Umbilical cord (tissue), 1 donor: ENCODE measurements at regions not wholly inside any gene's neighbourhood (a gene's known extent, or its start where the extent isn't known, plus 50 kb on each side); places are given as distances from the start of the nearest gene placed in this dataset.
A peak's percentile ranks its signal among the peaks of the same experiment; 100 is the strongest.
"Not testable (repeated sequence)": the region's sequence is repeated elsewhere in the genome, so short reads cannot be mapped to it uniquely, and the experiment has no call there.

Source experiments
- DNase-seq: peaks from one replicate; pipeline ENCODE4 v3.0.0-alpha.2; 2015; ENCODE audit warnings: low spot score

- no peak for DNase-seq
Measured at GRCh38 chr7:142469696-142470543, 212.1 kb upstream of the PRSS58 start.

DNA sequence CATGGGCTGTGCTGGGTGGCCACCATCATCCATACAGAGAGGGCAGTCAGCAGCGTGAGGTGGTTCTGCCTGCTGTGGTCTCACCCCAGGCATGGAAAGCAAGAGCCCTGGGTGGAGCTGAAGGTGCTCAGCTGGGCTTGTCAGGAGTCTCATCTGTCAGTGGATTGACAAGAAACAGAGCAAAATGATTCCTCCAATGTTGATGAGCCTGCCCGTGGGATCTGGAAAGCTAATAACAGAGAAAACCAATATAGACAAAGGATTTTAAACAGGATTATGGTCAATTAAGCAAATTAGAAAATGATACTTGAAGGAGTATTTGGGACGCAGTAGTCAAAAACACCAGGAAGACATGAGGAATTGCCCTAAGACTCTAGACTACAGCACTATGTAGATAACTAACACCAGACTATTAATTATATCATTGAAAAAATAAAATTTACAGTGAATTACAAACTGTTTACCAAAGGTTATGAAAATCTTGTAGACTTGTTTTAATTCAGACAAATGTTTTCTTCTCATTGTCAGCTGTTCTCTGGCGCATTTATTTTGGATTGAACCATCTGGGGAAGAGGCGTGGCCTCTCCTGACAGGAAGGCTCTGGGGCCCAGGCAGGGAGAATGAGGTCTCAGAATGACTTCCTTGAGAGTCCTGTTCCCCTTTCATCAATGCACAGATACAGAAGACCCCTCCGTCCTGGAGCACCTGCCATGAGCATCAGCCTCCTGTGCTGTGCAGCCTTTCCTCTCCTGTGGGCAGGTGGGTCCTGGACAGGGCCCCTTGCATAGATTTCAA is 211.2 kb upstream of the PRSS58 start:
- DNase-seq, result no peak

- DNase-seq, result not testable (repeated sequence)
Measured at GRCh38 chr7:142467056-142467655, 209.3 kb upstream of the PRSS58 start.

DNA sequence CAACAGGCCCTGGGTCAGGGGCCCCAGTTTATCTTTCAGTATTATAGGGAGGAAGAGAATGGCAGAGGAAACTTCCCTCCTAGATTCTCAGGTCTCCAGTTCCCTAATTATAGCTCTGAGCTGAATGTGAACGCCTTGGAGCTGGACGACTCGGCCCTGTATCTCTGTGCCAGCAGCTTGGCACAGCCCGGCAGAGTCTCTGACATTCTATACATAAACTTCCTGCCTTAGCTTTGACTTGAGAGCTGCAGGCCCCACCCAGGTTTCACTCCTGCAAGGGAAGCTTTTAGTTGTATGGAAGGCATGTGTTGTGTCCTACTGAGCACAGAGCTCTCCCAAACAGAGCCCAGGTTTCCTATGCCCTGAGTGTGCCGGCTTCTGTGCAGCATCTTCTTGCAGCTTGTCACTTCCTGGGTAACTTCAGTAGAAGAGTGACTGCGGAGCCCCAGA is 205.6 kb upstream of the PRSS58 start:
- DNase-seq, result peak; percentile 23

- no peak for DNase-seq
Measured at GRCh38 chr7:142461437-142461836, 203.6 kb upstream of the PRSS58 start.

- no peak for DNase-seq
Measured at GRCh38 chr7:142460402-142461117, 202.7 kb upstream of the PRSS58 start.

GRCh38 chr7:142459551-142459963 is 201.7 kb upstream of the PRSS58 start:
- DNase-seq, result peak; percentile 54

DNA sequence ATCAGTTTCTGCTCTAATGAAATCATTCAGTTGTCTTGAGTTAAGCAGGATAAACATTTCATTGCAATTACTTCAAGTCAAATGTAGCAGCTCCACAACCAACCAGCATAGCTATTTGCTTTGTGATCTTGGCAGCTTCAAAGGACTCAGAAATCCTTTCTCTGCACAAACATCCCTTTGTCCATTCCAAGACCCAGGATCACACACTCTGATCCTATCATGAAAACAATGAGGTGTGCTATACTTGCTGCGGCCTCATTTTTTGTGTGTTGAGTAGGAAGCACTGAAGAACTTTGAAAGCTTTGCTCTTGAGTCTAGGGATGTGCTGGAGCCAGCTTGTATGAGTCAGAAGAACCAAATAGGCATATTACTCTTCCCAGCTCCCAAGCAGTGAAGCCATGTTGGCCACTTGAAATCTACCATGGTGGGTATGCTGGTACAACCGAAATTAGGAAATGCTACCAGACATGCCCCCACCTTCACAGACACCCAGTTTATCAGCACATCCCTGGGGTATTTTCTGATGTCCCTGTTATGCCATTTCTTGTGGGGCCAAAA is 199.4 kb upstream of the PRSS58 start:
- no peak for DNase-seq

GRCh38 chr7:142455392-142455791 is 197.5 kb upstream of the PRSS58 start:
- no peak for DNase-seq

GRCh38 chr7:142454862-142455261 is 197.0 kb upstream of the PRSS58 start:
- no peak for DNase-seq

GRCh38 chr7:142452791-142453190 is 194.9 kb upstream of the PRSS58 start:
- no peak for DNase-seq

DNA sequence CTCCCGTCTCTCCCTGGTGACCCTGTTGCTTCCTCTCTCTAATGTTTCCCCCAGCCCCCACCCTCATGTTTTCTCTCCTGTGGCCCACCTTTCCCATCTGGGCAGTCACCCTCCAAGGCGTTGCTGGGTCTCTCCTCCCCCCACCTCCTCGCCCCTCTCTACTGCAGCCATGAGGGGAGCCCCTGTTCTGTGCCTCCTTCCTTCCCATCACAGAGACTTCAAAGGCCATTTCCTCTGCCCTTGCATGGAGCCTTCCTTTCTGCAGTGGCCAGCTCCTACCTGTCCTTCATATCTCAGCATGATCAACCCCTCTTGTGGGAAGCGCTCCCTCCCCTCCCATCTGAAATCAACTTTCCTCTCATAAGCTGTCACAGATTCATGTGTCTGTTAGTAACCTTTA is 194.0 kb upstream of the PRSS58 start:
- no peak for DNase-seq

- no peak for DNase-seq
Measured at GRCh38 chr7:142451296-142451695, 193.4 kb upstream of the PRSS58 start.

- no peak for DNase-seq
Measured at GRCh38 chr7:142450695-142451094, 192.8 kb upstream of the PRSS58 start.

- peak; percentile 37 for DNase-seq
Measured at GRCh38 chr7:142450206-142450605, 192.3 kb upstream of the PRSS58 start.

GRCh38 chr7:142448857-142449256 is 191.0 kb upstream of the PRSS58 start:
- not testable (repeated sequence) for DNase-seq

DNA sequence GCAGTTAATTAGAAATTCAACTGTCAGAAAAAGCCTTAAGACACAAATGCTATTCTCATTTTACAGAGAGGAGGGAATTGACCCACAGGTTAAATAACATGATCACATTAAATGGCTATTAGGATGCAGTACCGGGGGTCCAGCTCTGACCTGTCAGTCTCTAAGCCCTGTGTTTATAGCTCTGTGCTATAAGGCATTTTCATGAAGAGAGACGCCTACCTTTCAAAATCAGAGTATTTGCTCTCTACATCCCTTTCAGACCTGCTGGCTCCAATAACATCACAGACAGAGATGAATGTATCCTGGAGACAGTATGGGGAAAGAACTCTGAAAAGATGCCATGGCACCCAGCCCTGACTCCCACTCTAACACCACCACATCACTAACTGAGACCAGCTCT is 189.9 kb upstream of the PRSS58 start:
- DNase-seq, result no peak

GRCh38 chr7:142445019-142445686 is 187.3 kb upstream of the PRSS58 start:
- no peak for DNase-seq

GRCh38 chr7:142443216-142444010 is 185.6 kb upstream of the PRSS58 start:
- DNase-seq, result no peak

DNA sequence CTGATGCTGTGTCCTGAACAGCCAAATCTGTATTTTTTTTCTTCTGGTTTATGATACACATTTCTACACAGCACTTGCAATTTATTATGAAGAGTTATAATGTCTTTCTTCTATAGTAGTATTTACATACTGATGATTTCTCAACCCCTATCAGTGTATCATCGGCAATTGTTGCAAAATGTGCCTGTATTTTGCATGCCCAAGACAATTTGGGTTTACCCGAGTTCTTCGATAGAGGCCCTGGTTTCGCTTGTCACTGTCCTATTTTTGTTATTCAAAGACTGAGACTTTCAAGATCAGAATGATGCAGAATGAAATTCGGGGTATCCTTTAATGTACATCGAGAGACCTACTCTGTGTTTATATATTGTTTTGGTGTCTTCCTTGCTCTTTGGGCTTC is 184.5 kb upstream of the PRSS58 start:
- DNase-seq, result no peak
